Stimulated activated CD8-positive, alpha-beta memory T cell treated with anti-CD3 and anti-CD28 coated beads, Interleukin-4, amount 100 ng/mL, for 1 hour (primary cell): ENCODE measurements at regions not wholly inside any gene's neighbourhood (a gene's known extent, or its start where the extent isn't known, plus 50 kb on each side); places are given as distances from the start of the nearest gene placed in this dataset.

Source experiments
- DNase-seq, 2 donors: peaks; one replicate each; pipeline ENCODE4 v3.0.0-alpha.2; 2020; ENCODE audit warnings: low read depth in 2 of 2, low spot score in 1 of 2

DNA sequence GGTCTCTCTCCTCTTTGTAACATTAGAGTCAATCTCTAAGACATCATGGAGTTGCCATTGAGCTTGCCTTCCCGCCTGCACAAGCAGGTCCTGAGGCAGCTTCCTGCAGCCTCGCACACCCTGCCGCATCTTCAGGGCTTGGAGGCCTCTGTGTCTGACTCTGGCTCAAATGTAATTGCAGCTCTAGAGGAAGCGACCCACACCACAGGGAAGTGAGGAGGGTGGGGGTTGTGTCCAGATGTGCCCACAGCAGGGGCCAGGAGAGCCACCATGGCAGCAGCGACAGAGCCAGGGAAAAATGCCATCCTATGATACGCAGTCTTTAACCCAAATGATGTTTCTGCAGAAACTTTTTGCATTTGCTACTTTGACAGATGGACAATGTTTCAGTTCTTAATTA, 216.0 kb upstream of the ZNF32 start:
- DNase-seq = no peak

DNA sequence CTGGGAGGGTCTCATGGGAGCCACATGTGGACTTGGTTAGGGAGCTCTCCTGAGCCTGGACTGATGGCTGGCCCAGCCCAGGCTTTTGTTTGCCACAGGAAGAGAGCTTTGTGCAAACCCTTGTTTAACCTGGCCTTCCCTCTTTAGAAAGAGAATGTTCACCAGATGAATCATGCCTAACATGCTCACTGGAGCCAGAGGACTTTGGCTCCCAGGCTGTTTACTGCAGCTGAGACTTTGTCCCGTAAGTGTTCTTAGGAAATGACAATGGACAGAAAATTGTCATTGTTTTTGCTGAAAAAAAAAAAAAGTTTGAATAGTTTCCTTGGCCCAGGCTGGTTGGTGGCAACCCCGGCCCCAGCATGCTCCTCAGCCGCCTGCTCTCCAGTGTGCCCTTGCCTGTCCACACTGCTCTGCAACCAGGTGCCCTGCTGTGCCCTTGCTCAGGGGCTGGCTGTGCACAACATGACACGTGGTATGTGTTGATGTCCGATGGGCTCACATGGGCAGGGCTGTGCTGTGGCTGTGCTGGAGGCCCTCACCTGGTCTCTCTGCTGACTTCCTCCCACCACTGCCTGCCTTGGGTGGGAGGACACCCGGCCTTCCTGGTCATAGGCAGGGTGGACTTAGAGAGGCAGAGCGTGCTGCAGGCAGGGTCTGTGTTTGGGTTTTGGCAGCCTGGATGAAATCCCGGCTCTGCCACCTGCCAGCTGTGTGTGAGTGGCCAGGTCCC, 215.3 kb upstream of the ZNF32 start:
- DNase-seq = no peak

DNA sequence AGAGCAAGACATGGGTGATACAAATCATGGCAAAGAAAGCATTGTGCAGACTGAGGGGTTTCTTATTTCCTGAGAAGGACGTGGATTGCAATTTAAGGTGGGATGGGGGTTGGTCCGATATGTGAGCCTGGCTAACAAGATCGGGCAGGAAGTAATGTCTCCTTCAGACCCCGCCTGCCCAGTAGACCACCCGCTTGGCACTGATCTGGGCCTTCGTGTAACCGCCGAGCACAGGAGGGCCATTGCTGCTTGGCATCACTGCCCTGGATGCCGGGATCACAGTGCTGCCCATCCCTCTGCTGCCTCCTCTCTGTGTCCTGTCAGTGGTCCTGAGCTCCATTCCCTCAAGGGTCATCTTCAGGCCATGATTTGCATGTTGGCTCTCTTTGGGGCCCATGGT, 214.6 kb upstream of the ZNF32 start:
- no peak for DNase-seq

DNA sequence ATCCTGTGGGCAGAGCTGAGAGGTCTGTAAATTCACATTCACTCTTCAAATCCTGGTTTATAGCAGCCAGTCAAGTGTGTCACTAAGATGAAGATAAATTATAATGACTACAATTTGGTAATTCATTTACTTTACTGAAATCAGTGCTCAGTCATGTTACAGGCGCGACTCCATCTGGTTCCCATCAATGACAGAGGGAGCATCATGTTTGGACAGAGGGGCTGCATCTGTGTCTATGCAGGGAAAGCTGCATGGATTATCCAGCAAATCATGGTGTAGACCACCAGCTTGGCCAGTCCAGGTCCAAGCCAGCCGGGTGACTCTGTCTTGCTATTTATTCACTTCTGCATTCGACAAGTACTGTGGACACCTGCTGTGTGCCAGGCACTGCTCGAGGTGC, 214.1 kb upstream of the ZNF32 start:
- no peak for DNase-seq

DNA sequence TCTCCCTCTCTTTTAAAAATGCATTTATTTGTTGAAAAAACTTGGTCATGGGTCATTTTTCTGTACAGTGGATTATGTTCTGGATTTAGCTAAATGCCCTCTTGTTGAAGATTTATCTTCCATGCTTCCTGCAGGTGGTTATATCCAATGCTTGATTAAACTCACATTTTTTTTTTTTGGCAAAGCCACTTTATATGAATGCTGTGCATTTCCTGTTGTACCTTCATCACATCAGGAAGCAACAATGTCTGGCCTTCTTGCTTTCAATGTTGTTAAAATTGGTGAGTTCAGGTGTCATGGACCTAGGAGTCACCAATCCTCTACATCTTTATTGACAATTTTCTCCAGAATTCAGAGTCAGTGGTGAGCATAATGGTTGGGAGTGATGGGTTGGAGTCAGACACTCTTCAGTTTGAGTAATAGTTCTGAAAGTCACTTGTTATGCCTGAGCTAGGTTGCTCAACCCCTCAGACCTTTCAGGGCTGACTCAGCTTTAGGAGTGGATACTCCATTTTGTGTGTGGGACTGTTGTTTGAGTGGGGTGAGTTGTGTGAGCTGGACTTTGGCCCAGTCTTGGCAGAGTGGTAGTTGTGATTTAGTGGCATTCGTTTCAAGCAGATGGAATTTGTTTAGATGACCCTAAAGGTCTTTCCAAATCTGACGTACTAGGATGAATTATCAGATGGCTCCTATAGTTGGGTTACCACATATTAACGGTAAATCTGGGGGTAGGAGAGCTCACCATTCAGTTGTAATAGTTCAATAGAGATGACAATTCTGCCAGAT, 213.5 kb upstream of the ZNF32 start:
- no peak for DNase-seq

DNA sequence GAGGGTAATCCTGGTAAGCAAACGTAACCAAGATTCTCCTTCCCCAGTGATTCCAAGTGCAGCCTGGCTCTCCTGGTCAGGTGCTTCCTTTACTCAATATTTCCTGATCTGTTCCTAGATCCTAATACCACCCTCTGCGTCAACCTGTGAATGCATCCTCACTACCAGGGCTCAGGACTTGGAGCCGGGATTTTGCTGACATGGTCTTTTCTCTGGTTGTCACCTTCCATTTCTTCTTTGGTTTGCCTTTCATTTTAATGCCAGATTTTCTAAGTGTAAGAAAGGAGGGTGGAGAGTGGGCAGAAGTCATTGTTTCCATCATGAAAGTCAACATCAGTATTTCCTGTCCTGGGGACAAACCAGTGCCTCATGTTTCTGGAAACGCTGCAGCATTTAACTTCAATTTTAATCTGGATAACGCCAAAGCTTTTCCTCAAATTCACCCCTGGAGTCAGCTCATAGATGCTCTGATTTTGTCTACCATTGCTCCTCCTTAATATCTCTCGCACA, 210.4 kb upstream of the ZNF32 start:
- DNase-seq = no peak

DNA sequence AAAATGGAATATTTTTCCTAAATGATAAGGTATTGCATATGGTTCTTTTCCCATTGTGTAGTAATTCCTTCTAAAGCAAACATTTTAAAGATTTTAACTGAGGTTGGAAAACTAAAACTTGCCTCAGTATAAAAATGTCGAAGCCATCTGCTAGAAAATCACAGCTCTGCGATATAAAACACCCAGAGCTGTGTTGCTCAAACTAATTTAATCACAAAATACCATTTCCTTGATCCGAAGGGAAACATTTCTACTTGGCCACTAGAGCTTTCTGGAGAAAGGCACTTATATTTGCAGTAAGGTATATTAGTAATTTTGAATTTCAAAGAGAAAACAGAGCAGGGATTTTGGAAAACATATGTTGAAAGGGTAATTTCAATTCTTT, 209.2 kb upstream of the ZNF32 start:
- no peak for DNase-seq

DNA sequence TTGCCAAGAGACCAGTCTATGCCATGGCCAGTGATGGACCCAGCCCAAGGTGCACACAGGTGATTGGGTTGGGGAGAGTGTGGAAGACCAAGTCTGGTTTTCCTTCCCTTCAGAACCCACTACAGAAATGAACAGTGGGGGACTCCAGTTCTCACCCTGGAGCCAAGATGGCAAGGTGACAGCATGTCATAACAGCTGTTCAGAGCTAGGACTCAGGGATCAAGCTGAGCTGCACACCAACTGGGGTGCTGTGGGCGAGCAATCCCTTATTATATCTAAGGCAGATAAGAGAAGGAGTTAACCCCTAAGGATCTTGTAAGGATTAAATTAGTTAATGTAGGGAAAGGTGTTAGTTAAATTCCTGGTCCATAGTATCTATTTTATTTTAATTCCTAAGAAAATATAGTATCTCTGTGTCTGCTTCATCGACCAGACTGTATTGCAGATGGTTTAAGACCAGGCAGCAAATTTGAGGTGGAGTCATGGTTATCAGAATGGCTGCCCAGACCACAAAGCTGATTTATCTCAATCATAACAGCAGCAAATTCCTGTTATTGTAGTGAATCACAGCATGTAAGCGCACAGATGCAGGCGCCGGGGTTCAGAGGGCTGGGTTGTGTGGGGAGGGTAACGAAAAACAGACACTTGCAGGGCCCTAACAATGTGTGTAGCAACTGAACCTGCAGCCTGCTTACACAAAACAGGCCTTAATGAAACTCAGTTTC, 208.7 kb upstream of the ZNF32 start:
- no peak for DNase-seq

DNA sequence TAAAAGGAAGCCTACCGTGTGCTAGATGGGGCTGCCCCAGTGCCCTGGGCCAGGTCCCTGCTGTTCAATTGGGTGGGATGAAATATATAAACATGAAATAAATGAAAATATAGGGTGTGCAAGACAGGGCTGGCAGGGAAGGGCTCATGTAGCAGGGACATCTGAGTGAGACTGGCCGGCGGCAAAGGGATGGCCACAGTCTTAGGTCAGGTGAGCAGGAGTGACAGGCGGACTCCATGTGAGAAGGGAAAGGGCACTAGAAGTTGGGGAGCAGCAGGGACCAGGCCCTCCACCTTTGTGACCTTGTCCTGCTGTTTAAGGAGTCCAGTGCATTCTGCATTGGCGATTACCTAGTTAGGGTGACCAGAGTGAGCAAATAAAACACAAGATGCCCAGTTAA, 207.6 kb upstream of the ZNF32 start:
- DNase-seq = no peak

DNA sequence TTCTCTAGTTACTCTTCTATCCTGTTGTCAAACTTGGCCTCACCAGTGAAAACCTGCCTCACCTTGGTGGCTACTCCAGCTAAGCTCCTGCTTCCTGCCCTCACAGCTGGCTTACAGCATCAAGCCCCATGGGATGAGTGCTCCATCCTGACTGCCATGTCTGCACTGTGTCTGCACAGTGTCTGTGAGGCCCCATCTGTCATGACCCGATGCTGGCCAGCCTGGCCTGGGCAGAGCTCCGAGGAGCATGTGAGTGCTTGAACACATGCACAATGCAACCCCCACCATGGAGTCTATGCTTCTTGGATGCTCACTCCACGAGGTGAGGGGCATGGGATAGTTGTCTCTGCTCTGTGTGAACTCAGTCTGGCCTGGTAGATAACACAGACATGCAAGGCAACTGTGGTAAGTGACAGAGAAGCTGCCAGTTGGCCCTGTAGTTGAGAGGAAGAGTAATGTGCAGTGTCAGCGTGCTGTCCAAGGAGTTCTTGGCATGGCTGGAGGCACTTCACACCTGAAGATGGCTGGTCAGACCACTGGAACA, 207.1 kb upstream of the ZNF32 start:
- no peak for DNase-seq

DNA sequence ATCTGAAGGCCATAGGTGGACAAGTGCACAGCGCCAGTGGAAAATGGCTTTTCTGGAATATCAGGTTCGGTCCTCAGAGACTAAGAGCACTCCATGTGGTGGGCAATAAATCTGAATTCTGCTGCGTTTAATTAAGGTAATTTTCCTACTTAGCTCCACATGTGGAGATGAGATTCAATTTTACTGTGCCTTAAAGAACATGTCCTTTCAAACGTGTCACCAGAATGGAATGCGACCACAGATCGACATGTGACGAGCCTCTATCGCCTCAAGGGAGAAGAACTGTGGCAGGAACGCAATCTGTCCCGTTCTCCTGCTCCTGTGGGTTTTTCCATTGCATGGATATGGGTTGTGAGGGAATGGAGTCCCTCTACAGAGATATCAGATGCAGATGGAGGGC, 205.3 kb upstream of the ZNF32 start:
- no peak for DNase-seq

DNA sequence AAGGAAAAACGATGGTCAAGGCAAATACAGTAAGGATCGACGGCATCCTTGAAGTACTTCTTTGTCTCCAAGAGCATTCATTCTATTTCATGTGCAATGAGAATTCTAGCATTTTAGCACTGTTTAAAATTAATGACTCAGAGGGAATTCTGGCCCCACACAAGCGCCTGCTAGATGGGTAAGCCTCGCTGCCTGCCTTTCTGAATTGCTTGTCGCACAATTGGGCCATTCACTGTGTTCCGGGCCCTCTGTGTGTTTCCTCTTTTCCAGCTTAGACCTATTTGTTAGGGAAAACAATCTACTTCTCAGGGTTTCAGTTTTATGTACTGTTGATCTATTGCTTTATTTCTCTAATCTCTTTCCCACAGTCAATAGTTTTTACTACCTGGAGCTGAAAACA, 204.7 kb upstream of the ZNF32 start:
- DNase-seq = no peak

DNA sequence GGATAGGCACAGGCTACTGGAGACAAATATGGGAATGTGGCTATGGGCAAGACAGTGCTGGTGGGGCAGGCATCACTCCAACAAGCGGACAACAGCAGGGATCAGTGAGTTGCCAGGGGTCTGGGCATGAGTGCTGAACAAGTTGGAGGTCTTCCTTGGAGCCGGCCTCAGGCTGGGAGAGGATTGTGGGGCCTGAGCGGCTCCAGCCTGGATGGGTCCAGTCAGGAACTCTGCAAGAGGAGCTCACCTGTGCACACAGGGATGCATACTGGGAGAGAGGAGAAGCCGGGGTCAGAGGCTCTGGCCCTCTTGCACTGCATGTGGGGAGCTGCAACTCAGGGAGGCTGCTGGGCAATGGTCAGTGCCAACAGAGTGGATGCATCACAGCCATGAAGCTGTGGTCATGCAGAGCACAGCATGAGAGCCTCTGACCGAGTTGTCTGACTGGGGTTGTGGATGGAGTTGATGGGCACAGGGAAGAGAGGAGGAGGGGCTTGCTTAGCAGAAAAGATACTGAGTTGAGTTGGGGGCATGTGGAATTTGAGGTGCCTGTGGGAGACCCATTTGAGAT, 204.0 kb upstream of the ZNF32 start:
- no peak for DNase-seq

DNA sequence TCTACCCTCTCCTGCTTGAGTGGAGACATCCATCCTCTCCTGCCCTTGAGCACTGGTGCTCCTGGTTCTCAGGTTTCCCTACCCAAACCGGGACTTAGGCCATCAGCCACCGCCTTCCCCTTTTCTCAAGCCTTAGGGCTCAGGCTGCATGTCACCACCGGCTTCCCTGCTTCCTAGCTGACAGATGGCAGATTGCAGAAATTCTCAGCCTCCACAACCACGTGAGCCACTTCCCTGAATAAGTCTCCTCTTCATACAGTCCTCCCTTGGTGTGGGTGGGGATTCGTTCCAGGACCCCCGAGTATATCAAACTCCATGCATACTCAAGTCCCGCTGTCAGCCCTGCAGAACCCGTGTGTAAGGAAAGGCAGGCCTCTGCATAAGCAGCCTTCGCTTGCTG, 203.5 kb upstream of the ZNF32 start:
- DNase-seq = no peak

DNA sequence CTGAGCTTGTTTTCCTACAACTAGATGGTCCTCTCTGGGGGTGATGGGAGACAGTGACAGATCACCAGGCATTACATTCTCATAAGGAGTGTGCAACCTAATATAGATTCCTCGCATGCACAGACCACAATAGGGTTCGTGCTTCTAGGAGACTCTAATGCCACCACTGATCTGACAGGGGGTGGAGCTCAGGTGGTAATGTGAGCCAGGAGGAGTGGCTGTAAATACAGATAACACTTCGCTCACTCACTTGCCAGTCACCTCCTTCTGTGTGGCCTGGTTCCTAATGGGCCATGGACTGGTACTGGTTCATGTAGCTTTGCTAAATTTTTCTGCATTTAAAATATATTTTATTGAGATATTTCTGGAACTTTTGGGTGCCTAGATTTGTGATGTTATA, 202.3 kb upstream of the ZNF32 start:
- no peak for DNase-seq

DNA sequence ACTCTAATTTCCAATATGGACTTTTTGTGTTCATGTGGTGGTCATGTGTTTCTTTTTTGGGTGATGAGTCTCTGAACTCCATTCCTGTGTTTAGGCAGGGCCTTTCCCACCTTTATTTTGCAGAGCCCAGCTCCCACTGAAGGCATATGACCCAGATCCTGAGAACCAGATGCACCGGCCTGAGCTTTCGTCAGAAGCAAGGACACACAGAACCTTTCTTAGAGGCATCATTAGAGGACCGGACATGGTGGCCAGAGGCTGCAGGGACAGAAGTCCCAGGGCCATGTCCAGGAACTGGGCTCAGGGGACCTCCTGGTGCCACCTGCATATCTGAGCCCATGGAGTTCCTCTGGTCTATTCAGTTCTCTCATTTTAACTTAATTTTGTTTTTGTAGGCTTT, 200.9 kb upstream of the ZNF32 start:
- DNase-seq = no peak

DNA sequence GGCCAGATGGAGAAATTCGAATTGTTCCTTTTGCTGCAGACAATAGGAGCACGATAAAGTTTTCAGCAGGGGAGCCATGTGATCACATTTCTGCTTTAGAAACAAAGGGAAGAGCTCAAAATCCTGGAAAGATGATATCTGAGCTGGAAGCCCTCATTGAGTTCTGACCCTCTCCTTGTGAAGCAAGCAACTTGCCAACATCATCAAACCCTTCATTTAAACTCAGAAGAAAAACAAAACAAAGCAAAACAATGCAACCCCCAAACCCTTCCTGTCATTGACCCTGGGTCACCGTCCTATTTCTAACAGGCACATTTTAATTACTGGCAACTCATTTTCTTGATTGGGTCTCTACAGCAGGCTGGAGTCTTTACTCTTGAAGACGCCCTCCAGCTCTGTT, 198.3 kb upstream of the ZNF32 start:
- DNase-seq = no peak

DNA sequence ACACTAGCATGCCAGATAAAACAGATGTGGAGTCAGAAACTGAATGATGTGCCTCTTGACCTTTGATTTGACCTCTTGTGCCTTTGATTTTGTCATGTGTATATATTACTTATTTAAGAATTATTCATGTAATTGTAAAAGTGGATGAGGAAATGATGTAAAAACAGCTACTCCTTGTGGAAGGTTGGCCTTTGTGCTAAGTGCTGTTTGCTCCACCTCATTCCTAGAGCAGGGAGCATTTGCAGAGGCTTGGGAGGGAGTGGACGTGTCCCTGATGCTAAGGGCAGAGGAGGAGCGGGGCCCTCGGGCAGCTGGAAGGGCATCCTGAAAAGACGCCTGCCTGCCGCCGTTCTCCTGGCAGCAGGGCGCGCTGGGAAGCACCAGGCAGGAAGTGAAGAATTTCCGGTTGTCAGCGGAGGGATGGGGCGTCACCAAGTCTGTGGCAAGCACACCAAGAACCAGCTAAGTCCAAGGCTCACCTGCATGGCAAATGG, 197.6 kb upstream of the ZNF32 start:
- DNase-seq = no peak

DNA sequence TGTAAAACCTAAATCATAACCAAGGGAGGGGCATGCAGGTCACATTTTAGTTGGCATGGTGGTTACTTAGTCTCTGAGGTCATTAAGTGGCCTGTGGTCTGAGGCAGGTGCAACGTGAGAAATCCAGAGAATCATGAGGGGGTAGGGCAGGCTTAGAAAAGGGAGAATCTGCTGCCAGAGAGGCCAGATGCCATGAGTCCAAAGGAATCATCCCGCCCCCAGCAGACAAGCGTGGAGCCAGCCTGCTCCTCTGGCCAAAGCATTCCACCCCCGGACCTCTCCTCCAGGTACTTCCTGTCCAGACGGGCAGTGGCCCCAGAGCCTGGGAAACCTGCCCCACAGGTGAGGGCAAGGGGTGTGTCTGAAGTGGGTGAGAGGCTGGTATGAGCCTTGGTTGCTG, 196.4 kb upstream of the ZNF32 start:
- DNase-seq = no peak

DNA sequence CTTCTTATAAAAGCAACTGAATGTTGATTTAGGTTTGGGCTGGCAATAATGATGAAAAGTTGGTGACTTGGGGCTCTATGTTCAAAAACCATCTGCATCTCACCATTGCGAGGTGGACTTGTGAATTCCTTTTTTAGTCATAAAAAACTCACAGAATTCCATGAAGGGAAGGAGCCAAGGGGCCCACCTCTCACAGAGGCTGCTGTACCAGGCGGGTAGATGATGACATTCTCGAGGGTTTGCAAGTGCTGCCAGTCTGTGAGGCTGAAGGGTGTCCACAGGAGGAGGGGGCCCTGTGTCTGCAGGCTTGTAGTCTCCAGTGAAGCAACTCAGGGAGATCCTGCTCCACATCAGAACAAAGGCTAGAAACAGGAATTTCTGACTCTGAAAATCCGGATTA, 195.5 kb upstream of the ZNF32 start:
- no peak for DNase-seq
